Tibial artery (tissue), 4 donors: ENCODE measurements at regions not wholly inside any gene's neighbourhood (a gene's known extent, or its start where the extent isn't known, plus 50 kb on each side); places are given as distances from the start of the nearest gene placed in this dataset.

Source experiments
- DNase-seq, 2 donors: peaks; one replicate each; pipeline ENCODE4 v3.0.0-alpha.2; 2019
- H3K27ac ChIP-seq, 2 donors: fragments of 200-600 bp; sonication (generic) in 1 of 2; 1 replicate in 1 of 2; 2 replicates in 1 of 2; pipeline ENCODE4 v1.5.1; 2018 to 2019; ENCODE audit warnings: mild to moderate bottlenecking in 1 of 2
- H3K27me3 ChIP-seq, 2 donors: fragments of 200-600 bp; sonication (generic) in 1 of 2; one replicate each; pipeline versions ENCODE4 v1.5.1 to v1.6.0; 2016 to 2019
- H3K36me3 ChIP-seq, 3 donors: fragments of 200-600 bp; sonication (generic) in 2 of 3; one replicate each; pipeline ENCODE4 v1.5.1; 2016 to 2019; ENCODE audit warnings: mild to moderate bottlenecking in 2 of 3
- H3K4me1 ChIP-seq, 4 donors: fragments of 200-600 bp; sonication (generic) in 2 of 4; 1 replicate in 3 of 4; 2 replicates in 1 of 4; pipeline ENCODE4 v1.5.1; 2016 to 2019
- H3K4me3 ChIP-seq, 2 donors: fragments of 200-600 bp; sonication (generic) in 1 of 2; 1 replicate in 1 of 2; 2 replicates in 1 of 2; pipeline ENCODE4 v1.5.1; 2018 to 2019; ENCODE audit warnings: mild to moderate bottlenecking in 2 of 2
- H3K9me3 ChIP-seq, 3 donors: fragments of 200-600 bp; sonication (generic) in 1 of 3; one replicate each; pipeline ENCODE4 v1.5.1; 2016 to 2019
- CTCF ChIP-seq, 2 experiments: fragments of 200-600 bp in 1 of 2; fragments of 450-650 bp in 1 of 2; IDR thresholded peaks; one replicate each; pipeline ENCODE4 v1.5.1; 2017 to 2019; ENCODE audit warnings: antibody characterized with exemption in 2 of 2, mild to moderate bottlenecking in 1 of 2, moderate library complexity in 1 of 2
- intact Hi-C: fragments of 100-400 bp; cut with DNase I; formaldehyde crosslinking; loops from one replicate; pipeline ENCODE4 v1.15.0; 2023; ENCODE audit warnings: low total_unique reads

- intact Hi-C loops: no loop called here
- Histone ChIP-seq H3K27ac (no peak overlapping the region), H3K4me1 (peaks cover 0 to 5% (median 0%) of the 10 kb centered on the region in 4 donors)
These were observed 254.3 kb downstream of the ACKR3 start for GRCh38 chr2:236823963-236824362.

GRCh38 chr2:236824836-236825235 is 255.2 kb downstream of the ACKR3 start:
- Histone ChIP-seq H3K4me1 (peaks cover 0 to 4% (median 0%) of the 10 kb centered on the region in 4 donors), H3K9me3 (no peaks in the 10 kb centered on the region), H3K36me3 (no peaks in the 10 kb centered on the region), H3K4me3 (no peak overlapping the region), H3K27ac (no peak overlapping the region), H3K27me3 (no peaks in the 10 kb centered on the region)
- intact Hi-C loops: no loop called here
- TF ChIP-seq CTCF (IDR thresholded peaks at IDR 0.05): no peak
- DNase-seq: peak in 1 of 2 donors; percentile 27

More at GRCh38 chr2:236823963-236824362, 254.3 kb downstream of the ACKR3 start:
- no peaks in the 10 kb centered on the region for H3K9me3 ChIP-seq
- no peak for TF ChIP-seq CTCF (IDR thresholded peaks at IDR 0.05)
- no peaks in the 10 kb centered on the region for H3K27me3 ChIP-seq
- DNase-seq: peak in 1 of 2 donors; percentile 13
- no peak overlapping the region for H3K4me3 ChIP-seq
- no peaks in the 10 kb centered on the region for H3K36me3 ChIP-seq

- Histone ChIP-seq H3K27me3 (no peaks in the 10 kb centered on the region), H3K9me3 (no peaks in the 10 kb centered on the region), H3K4me3 (no peak overlapping the region), H3K36me3 (no peaks in the 10 kb centered on the region), H3K4me1 (peaks cover 0 to 16% (median 2%) of the 10 kb centered on the region in 4 donors), H3K27ac (no peak overlapping the region)
- intact Hi-C loops: no loop called here
- TF ChIP-seq CTCF (IDR thresholded peaks at IDR 0.05): no peak
- peak in 1 of 2 donors; percentile 53 for DNase-seq
These were observed 256.4 kb downstream of the ACKR3 start for GRCh38 chr2:236825989-236826510.

DNA sequence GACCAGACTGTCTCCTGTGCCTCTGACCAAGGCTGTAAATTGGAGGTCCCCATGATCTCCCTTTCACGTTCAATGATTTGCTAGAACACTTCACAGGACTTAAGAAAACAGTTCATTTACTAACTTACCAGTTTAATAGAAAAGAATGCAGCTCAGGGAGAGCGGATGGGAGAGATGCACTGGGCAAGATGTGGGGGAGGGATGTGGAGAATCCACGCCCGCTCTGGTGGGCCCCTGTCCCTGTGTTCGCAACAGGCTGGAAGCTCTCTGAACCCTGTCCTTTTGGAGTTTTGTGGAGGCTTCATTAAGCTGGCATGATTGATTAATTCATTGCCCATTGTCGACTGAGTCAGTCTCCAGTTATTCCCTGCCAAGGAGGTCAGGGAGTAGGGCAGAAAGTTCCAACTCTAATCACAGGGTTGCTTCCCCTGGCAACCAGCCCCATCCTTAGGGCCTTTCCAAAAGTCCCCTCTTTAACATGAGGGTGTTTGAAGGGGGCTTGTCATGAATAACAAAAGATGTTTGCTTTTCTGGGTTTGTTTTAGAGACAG is 257.1 kb downstream of the ACKR3 start:
- H3K4me3 ChIP-seq: no peak overlapping the region
- H3K9me3 ChIP-seq: no peaks in the 10 kb centered on the region
- H3K36me3 ChIP-seq: no peaks in the 10 kb centered on the region
- TF ChIP-seq CTCF (IDR thresholded peaks at IDR 0.05): no peak
- intact Hi-C loops: no loop called here
- peaks cover 0 to 23% (median 2%) of the 10 kb centered on the region in 4 donors for H3K4me1 ChIP-seq
- H3K27ac ChIP-seq: no peak overlapping the region
- H3K27me3 ChIP-seq: no peaks in the 10 kb centered on the region
- DNase-seq: peak in 1 of 2 donors; percentile 16

DNA sequence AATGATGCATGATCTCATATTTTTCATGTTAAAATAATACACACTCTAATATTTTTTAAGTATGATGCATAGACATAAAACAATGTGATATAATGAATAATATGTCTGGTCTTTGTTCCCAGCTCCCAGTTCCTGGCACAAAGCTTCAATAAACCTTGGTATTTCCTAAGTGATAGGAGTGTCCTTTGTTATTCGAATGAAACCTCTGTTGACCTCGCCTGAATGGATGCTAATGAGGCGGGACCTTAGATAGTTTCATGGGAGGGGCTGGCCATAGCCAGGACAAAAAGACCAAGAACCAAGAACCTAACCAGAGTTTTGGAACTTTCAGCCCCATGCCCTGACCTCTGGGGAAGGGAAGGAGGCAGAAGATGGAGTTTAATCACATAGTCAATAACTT is 257.7 kb upstream of the COPS8 start:
- Histone ChIP-seq H3K27me3 (no peaks in the 10 kb centered on the region), H3K4me1 (peaks cover 0 to 36% (median 7%) of the 10 kb centered on the region in 4 donors), H3K36me3 (no peaks in the 10 kb centered on the region), H3K27ac (no peak overlapping the region), H3K4me3 (no peak overlapping the region), H3K9me3 (no peaks in the 10 kb centered on the region)
- peak in 1 of 2 donors; percentile 25 for DNase-seq
- no peak for TF ChIP-seq CTCF (IDR thresholded peaks at IDR 0.05)
- intact Hi-C loops: no loop called here
